ENCODE measurements at regions not wholly inside any gene's neighbourhood (a gene's known extent, or its start where the extent isn't known, plus 50 kb on each side); places are given as distances from the start of the nearest gene placed in this dataset.

GRCh38 chr1:5456090-5456811, 536.0 kb downstream of the NPHP4 start:
- no peak for DNase-seq (ENCODE audit: low read depth)
- H3K4me3 ChIP-seq (ENCODE audit: low read depth, low read length): no peak overlapping the region
- no peak for TF ChIP-seq CTCF (conservative IDR thresholded peaks at IDR 0.05; ENCODE audit: low read depth, low read length)

GRCh38 chr1:5455651-5456050, 536.6 kb downstream of the NPHP4 start:
- no peak for DNase-seq (ENCODE audit: low read depth)
- TF ChIP-seq CTCF (conservative IDR thresholded peaks at IDR 0.05; ENCODE audit: low read depth, low read length): no peak
- H3K4me3 ChIP-seq (ENCODE audit: low read depth, low read length): no peak overlapping the region

- no peak overlapping the region for H3K4me3 ChIP-seq (ENCODE audit: low read depth, low read length)
- TF ChIP-seq CTCF (conservative IDR thresholded peaks at IDR 0.05; ENCODE audit: low read depth, low read length): no peak
- DNase-seq (ENCODE audit: low read depth): no peak
Measured at GRCh38 chr1:5455056-5455455, 537.2 kb downstream of the NPHP4 start.

- DNase-seq (ENCODE audit: low read depth): no peak
- TF ChIP-seq CTCF (conservative IDR thresholded peaks at IDR 0.05; ENCODE audit: low read depth, low read length): no peak
- H3K4me3 ChIP-seq (ENCODE audit: low read depth, low read length): no peak overlapping the region
Measured at GRCh38 chr1:5453347-5453746, 538.9 kb downstream of the NPHP4 start.

- no peak for DNase-seq (ENCODE audit: low read depth)
- H3K4me3 ChIP-seq (ENCODE audit: low read depth, low read length): no peak overlapping the region
- TF ChIP-seq CTCF (conservative IDR thresholded peaks at IDR 0.05; ENCODE audit: low read depth, low read length): no peak
Measured at GRCh38 chr1:5451671-5452070, 540.6 kb downstream of the NPHP4 start.

GRCh38 chr1:5448486-5448885, 543.7 kb downstream of the NPHP4 start:
- no peak for DNase-seq (ENCODE audit: low read depth)
- no peak overlapping the region for H3K4me3 ChIP-seq (ENCODE audit: low read depth, low read length)
- no peak for TF ChIP-seq CTCF (conservative IDR thresholded peaks at IDR 0.05; ENCODE audit: low read depth, low read length)

- no peak overlapping the region for H3K4me3 ChIP-seq (ENCODE audit: low read depth, low read length)
- DNase-seq (ENCODE audit: low read depth): no peak
- TF ChIP-seq CTCF (conservative IDR thresholded peaks at IDR 0.05; ENCODE audit: low read depth, low read length): no peak
Measured at GRCh38 chr1:5447503-5447960, 544.7 kb downstream of the NPHP4 start.
